ENCODE measurements at regions not wholly inside any gene's neighbourhood (a gene's known extent, or its start where the extent isn't known, plus 50 kb on each side); places are given as distances from the start of the nearest gene placed in this dataset.

- TF ChIP-seq, protein P1, sequence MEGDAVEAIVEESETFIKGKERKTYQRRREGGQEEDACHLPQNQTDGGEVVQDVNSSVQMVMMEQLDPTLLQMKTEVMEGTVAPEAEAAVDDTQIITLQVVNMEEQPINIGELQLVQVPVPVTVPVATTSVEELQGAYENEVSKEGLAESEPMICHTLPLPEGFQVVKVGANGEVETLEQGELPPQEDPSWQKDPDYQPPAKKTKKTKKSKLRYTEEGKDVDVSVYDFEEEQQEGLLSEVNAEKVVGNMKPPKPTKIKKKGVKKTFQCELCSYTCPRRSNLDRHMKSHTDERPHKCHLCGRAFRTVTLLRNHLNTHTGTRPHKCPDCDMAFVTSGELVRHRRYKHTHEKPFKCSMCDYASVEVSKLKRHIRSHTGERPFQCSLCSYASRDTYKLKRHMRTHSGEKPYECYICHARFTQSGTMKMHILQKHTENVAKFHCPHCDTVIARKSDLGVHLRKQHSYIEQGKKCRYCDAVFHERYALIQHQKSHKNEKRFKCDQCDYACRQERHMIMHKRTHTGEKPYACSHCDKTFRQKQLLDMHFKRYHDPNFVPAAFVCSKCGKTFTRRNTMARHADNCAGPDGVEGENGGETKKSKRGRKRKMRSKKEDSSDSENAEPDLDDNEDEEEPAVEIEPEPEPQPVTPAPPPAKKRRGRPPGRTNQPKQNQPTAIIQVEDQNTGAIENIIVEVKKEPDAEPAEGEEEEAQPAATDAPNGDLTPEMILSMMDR (IDR thresholded peaks at IDR 0.05), result no peak
- no peak for TF ChIP-seq POLR2A (IDR thresholded peaks at IDR 0.05)
These were observed 146.8 kb upstream of the FBXL7 start for GRCh38 chr5:15353086-15353645.

Measured in uterus (tissue), 2 donors.